ENCODE measurements at regions not wholly inside any gene's neighbourhood (a gene's known extent, or its start where the extent isn't known, plus 50 kb on each side); places are given as distances from the start of the nearest gene placed in this dataset.
A peak's percentile ranks its signal among the peaks of the same experiment; 100 is the strongest.

GRCh38 chr6:109891924-109892323, 86.2 kb upstream of the GPR6 start:
- H3K9me3 Mint-ChIP-seq = peaks cover 5% of the 10 kb centered on the region
- TF ChIP-seq CTCF (IDR thresholded peaks at IDR 0.05) = no peak
- no peak overlapping the region for H3K4me3 Mint-ChIP-seq
- no peak overlapping the region for H3K27ac Mint-ChIP-seq
- H3K4me1 Mint-ChIP-seq = peaks cover 6% of the 10 kb centered on the region
- peaks cover 11% of the 10 kb centered on the region for H3K27me3 Mint-ChIP-seq (ENCODE audit: low read depth, poor library complexity)
- no peaks in the 10 kb centered on the region for H3K36me3 Mint-ChIP-seq (ENCODE audit: low read depth)
- DNase-seq = no peak

GRCh38 chr6:109892451-109893435, 85.4 kb upstream of the GPR6 start:
- Mint-ChIP-seq H3K27me3 (ENCODE audit: low read depth, poor library complexity) (peaks cover 11% of the 10 kb centered on the region), H3K9me3 (peaks cover 5% of the 10 kb centered on the region), H3K27ac (peak overlapping the region; percentile 30), H3K36me3 (ENCODE audit: low read depth) (no peaks in the 10 kb centered on the region), H3K4me1 (peaks cover 7% of the 10 kb centered on the region), H3K4me3 (no peak overlapping the region)
- DNase-seq = no peak
- TF ChIP-seq CTCF (IDR thresholded peaks at IDR 0.05) = no peak

- Mint-ChIP-seq H3K4me1 (peaks cover 7% of the 10 kb centered on the region), H3K27me3 (ENCODE audit: low read depth, poor library complexity) (peaks cover 9% of the 10 kb centered on the region), H3K9me3 (peaks cover 5% of the 10 kb centered on the region), H3K27ac (no peak overlapping the region), H3K4me3 (no peak overlapping the region), H3K36me3 (ENCODE audit: low read depth) (no peaks in the 10 kb centered on the region)
- no peak for TF ChIP-seq CTCF (IDR thresholded peaks at IDR 0.05)
- no peak for DNase-seq
These were observed 84.5 kb upstream of the GPR6 start for GRCh38 chr6:109893606-109894005.

- Mint-ChIP-seq H3K9me3 (peaks cover 5% of the 10 kb centered on the region), H3K27ac (no peak overlapping the region), H3K36me3 (ENCODE audit: low read depth) (no peaks in the 10 kb centered on the region), H3K27me3 (ENCODE audit: low read depth, poor library complexity) (peaks cover 9% of the 10 kb centered on the region), H3K4me1 (peaks cover 7% of the 10 kb centered on the region), H3K4me3 (no peak overlapping the region)
- TF ChIP-seq CTCF (IDR thresholded peaks at IDR 0.05) = no peak
- no peak for DNase-seq
These were observed 83.9 kb upstream of the GPR6 start for GRCh38 chr6:109894181-109894580.

- Mint-ChIP-seq H3K4me3 (no peak overlapping the region), H3K27me3 (ENCODE audit: low read depth, poor library complexity) (peaks cover 9% of the 10 kb centered on the region), H3K9me3 (peaks cover 5% of the 10 kb centered on the region), H3K4me1 (peaks cover 7% of the 10 kb centered on the region), H3K36me3 (ENCODE audit: low read depth) (no peaks in the 10 kb centered on the region), H3K27ac (no peak overlapping the region)
- TF ChIP-seq CTCF (IDR thresholded peaks at IDR 0.05) = no peak
- DNase-seq = no peak
These were observed 81.8 kb upstream of the GPR6 start for GRCh38 chr6:109896341-109896740.

GRCh38 chr6:109897025-109897424, 81.1 kb upstream of the GPR6 start:
- no peaks in the 10 kb centered on the region for H3K36me3 Mint-ChIP-seq (ENCODE audit: low read depth)
- no peak for TF ChIP-seq CTCF (IDR thresholded peaks at IDR 0.05)
- DNase-seq = no peak
- H3K27me3 Mint-ChIP-seq (ENCODE audit: low read depth, poor library complexity) = peaks cover 9% of the 10 kb centered on the region
- H3K27ac Mint-ChIP-seq = no peak overlapping the region
- H3K4me3 Mint-ChIP-seq = no peak overlapping the region
- peaks cover 5% of the 10 kb centered on the region for H3K9me3 Mint-ChIP-seq
- H3K4me1 Mint-ChIP-seq = peaks cover 11% of the 10 kb centered on the region
